ENCODE measurements at regions not wholly inside any gene's neighbourhood (a gene's known extent, or its start where the extent isn't known, plus 50 kb on each side); places are given as distances from the start of the nearest gene placed in this dataset.

DNA sequence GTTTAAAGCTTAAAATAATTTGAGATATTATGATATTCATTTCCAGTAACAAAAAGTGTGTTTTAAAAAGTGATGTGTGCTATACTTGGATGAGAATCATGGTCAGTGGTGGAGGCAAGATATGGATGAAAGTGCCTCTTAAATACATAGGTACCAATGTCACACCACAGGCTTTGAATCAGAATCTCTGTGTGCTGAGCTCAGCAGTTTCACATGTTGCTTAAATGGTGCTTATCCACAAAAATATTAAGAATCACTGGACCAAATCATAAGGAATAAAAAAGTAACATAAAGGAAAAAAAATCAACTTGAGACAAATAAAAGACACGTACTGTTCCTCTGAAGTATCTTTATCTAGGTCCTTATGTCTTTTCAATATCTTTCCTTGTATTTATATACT lies 850.5 kb upstream of the POT1 start:
- Histone ChIP-seq H3K27ac (ENCODE audit: low read depth in 1 of 2, low read length in 1 of 2) (no peak overlapping the region), H3K4me1 (ENCODE audit: control insufficient read depth in 5 of 5, insufficient read depth in 5 of 5, low read length in 5 of 5) (no peaks in the 10 kb centered on the region), H3K36me3 (ENCODE audit: control insufficient read depth in 4 of 4, insufficient read depth in 4 of 4, low read length in 4 of 4) (no peaks in the 10 kb centered on the region), H3K9ac (ENCODE audit: insufficient read depth in 1 of 2, low read length in 2 of 2) (no peak overlapping the region), H3K4me3 (no peak overlapping the region), H3K27me3 (ENCODE audit: control insufficient read depth in 3 of 3, insufficient read depth in 3 of 3, low read length in 2 of 3) (no peaks in the 10 kb centered on the region), H3K9me3 (ENCODE audit: control insufficient read depth in 4 of 4, insufficient read depth in 3 of 4, low read length in 3 of 4) (peaks cover 0 to 3% (median 0%) of the 10 kb centered on the region in 4 donors)
- WGBS, 2 donors: 68 to 76% methylated on average over 1 of the region's 1 CpG
- ATAC-seq (ENCODE audit: insufficient read depth, low FRiP score) (no peak), DNase-seq (no peak)
- no peak for TF ChIP-seq CTCF (IDR thresholded peaks at IDR 0.05; ENCODE audit: control extremely low read depth, extremely low read depth)

- Histone ChIP-seq H3K9me3 (ENCODE audit: control insufficient read depth in 4 of 4, insufficient read depth in 3 of 4, low read length in 3 of 4) (peaks cover 0 to 1% (median 0%) of the 10 kb centered on the region in 4 donors), H3K27ac (ENCODE audit: low read depth in 1 of 2, low read length in 1 of 2) (no peak overlapping the region), H3K36me3 (ENCODE audit: control insufficient read depth in 4 of 4, insufficient read depth in 4 of 4, low read length in 4 of 4) (no peaks in the 10 kb centered on the region), H3K9ac (ENCODE audit: insufficient read depth in 1 of 2, low read length in 2 of 2) (no peak overlapping the region), H3K4me1 (ENCODE audit: control insufficient read depth in 5 of 5, insufficient read depth in 5 of 5, low read length in 5 of 5) (no peaks in the 10 kb centered on the region), H3K27me3 (ENCODE audit: control insufficient read depth in 3 of 3, insufficient read depth in 3 of 3, low read length in 2 of 3) (no peaks in the 10 kb centered on the region), H3K4me3 (no peak overlapping the region)
- TF ChIP-seq CTCF (IDR thresholded peaks at IDR 0.05; ENCODE audit: control extremely low read depth, extremely low read depth): no peak
- WGBS, 2 donors: 66 to 73% methylated on average over 4 of the region's 4 CpGs
- no peak for DNase-seq
- ATAC-seq (ENCODE audit: insufficient read depth, low FRiP score): no peak
Observed at GRCh38 chr7:125775317-125775716, 845.7 kb upstream of the POT1 start.

GRCh38 chr7:125773113-125773785 lies 843.6 kb upstream of the POT1 start:
- DNase-seq (no peak), ATAC-seq (ENCODE audit: insufficient read depth, low FRiP score) (no peak)
- H3K36me3 ChIP-seq (ENCODE audit: control insufficient read depth in 4 of 4, insufficient read depth in 4 of 4, low read length in 4 of 4): no peaks in the 10 kb centered on the region
- H3K9me3 ChIP-seq (ENCODE audit: control insufficient read depth in 4 of 4, insufficient read depth in 3 of 4, low read length in 3 of 4): peaks cover 0 to 2% (median 0%) of the 10 kb centered on the region in 4 donors
- no peak overlapping the region for H3K27ac ChIP-seq (ENCODE audit: low read depth in 1 of 2, low read length in 1 of 2)
- H3K27me3 ChIP-seq (ENCODE audit: control insufficient read depth in 3 of 3, insufficient read depth in 3 of 3, low read length in 2 of 3): no peaks in the 10 kb centered on the region
- H3K4me1 ChIP-seq (ENCODE audit: control insufficient read depth in 5 of 5, insufficient read depth in 5 of 5, low read length in 5 of 5): no peaks in the 10 kb centered on the region
- TF ChIP-seq CTCF (IDR thresholded peaks at IDR 0.05; ENCODE audit: control extremely low read depth, extremely low read depth): no peak
- no peak overlapping the region for H3K9ac ChIP-seq (ENCODE audit: insufficient read depth in 1 of 2, low read length in 2 of 2)
- H3K4me3 ChIP-seq: no peak overlapping the region
- 70 to 78% methylated on average over 19 of the region's 19 CpGs for WGBS, 2 donors

DNA sequence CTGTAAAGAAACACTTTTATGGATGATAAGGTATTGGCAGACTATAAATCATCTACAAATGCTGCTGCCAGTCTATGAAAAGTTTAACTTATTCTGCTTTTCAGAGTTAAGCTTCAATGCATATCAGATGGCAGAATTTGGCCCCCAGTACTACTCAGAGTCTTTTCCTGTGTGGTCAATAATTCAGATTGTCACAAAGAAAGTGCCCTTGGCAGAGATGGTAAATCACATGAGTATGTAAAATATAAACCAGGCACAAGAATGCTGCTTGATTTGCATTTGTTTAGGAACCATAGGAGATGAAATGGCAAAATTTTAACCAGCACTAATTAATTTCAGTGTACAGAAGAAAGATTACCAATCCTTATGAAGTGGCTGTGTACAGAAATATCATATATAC lies 818.3 kb upstream of the POT1 start:
- ATAC-seq (ENCODE audit: insufficient read depth, low FRiP score) (no peak), DNase-seq (no peak)
- Histone ChIP-seq H3K9ac (ENCODE audit: insufficient read depth in 1 of 2, low read length in 2 of 2) (no peak overlapping the region), H3K27me3 (ENCODE audit: control insufficient read depth in 3 of 3, insufficient read depth in 3 of 3, low read length in 2 of 3) (no peaks in the 10 kb centered on the region), H3K36me3 (ENCODE audit: control insufficient read depth in 4 of 4, insufficient read depth in 4 of 4, low read length in 4 of 4) (no peaks in the 10 kb centered on the region), H3K27ac (ENCODE audit: low read depth in 1 of 2, low read length in 1 of 2) (no peak overlapping the region), H3K4me3 (no peak overlapping the region), H3K9me3 (ENCODE audit: control insufficient read depth in 4 of 4, insufficient read depth in 3 of 4, low read length in 3 of 4) (peaks cover 0 to 2% (median under 1%) of the 10 kb centered on the region in 4 donors), H3K4me1 (ENCODE audit: control insufficient read depth in 5 of 5, insufficient read depth in 5 of 5, low read length in 5 of 5) (no peaks in the 10 kb centered on the region)
- TF ChIP-seq CTCF (IDR thresholded peaks at IDR 0.05; ENCODE audit: control extremely low read depth, extremely low read depth): no peak

Data from lung (tissue), 11 donors.